Keratinocyte (primary cell): ENCODE measurements at regions not wholly inside any gene's neighbourhood (a gene's known extent, or its start where the extent isn't known, plus 50 kb on each side); places are given as distances from the start of the nearest gene placed in this dataset.

Source experiments
- DNase-seq: peaks from one replicate; pipeline ENCODE4 v3.0.0-alpha.2; 2011; ENCODE audit warnings: low read depth, missing footprints, low spot score
- FAIRE-seq: peaks from 2 replicates; lab custom pipeline; 2011; peaks lifted over from hg19 to GRCh38; lab: Jason Lieb, UNC
- H2AFZ ChIP-seq: 2 replicates; pipeline ENCODE4 v1.6.0; 2012; ENCODE audit warnings: low read length, control low read depth, inconsistent platforms; ENCODE audit not compliant: control insufficient read depth
- H3K27ac ChIP-seq: 2 replicates; pipeline ENCODE4 v1.5.1; 2011; ENCODE audit warnings: low read length; ENCODE audit not compliant: control insufficient read depth, insufficient read depth
- H3K27me3 ChIP-seq: 3 replicates; pipeline ENCODE4 v1.6.0; 2011; ENCODE audit warnings: low read length; ENCODE audit not compliant: control insufficient read depth, insufficient read depth; ENCODE audit errors: extremely low read depth
- H3K36me3 ChIP-seq, 2 experiments: 2 replicates in 1 of 2; 3 replicates in 1 of 2; pipeline ENCODE4 v1.5.1; 2011; ENCODE audit warnings: low read length in 2 of 2, mild to moderate bottlenecking in 1 of 2; ENCODE audit not compliant: control insufficient read depth in 2 of 2, insufficient read depth in 2 of 2; ENCODE audit errors: extremely low read depth in 1 of 2
- H3K4me1 ChIP-seq: 3 replicates; pipeline ENCODE4 v1.5.1; 2011; ENCODE audit warnings: low read length; ENCODE audit not compliant: control insufficient read depth, insufficient read depth; ENCODE audit errors: extremely low read depth
- H3K4me2 ChIP-seq: 3 replicates; pipeline ENCODE4 v1.6.0; 2011; ENCODE audit warnings: low read depth, low read length; ENCODE audit not compliant: control insufficient read depth, insufficient read depth; ENCODE audit errors: extremely low read depth
- H3K4me3 ChIP-seq, 3 experiments: fragments of 200-600 bp in 1 of 3; sonication (generic) in 1 of 3; 2 replicates in 2 of 3; 3 replicates in 1 of 3; pipeline ENCODE4 v1.5.1; 2011 to 2016; ENCODE audit warnings: low read length in 3 of 3, mild to moderate bottlenecking in 3 of 3, control low read depth in 2 of 3, inconsistent platforms in 1 of 3, low read depth in 1 of 3, mixed read lengths in 1 of 3, mixed run types in 1 of 3, moderate library complexity in 1 of 3; ENCODE audit not compliant: control insufficient read depth in 2 of 3, insufficient read depth in 2 of 3; ENCODE audit errors: extremely low read depth in 1 of 3
- H3K79me2 ChIP-seq: 2 replicates; pipeline ENCODE4 v1.6.0; 2012; ENCODE audit warnings: low read length; ENCODE audit not compliant: control insufficient read depth, insufficient read depth
- H3K9ac ChIP-seq: 3 replicates; pipeline ENCODE4 v1.6.0; 2011; ENCODE audit warnings: low read length; ENCODE audit not compliant: control insufficient read depth, insufficient read depth; ENCODE audit errors: extremely low read depth
- H3K9me1 ChIP-seq: 3 replicates; pipeline ENCODE4 v1.6.0; 2011; ENCODE audit warnings: low read length; ENCODE audit not compliant: control insufficient read depth, insufficient read depth; ENCODE audit errors: extremely low read depth
- H3K9me3 ChIP-seq: 2 replicates; pipeline ENCODE4 v1.5.1; 2012; ENCODE audit warnings: low read depth, low read length; ENCODE audit not compliant: control insufficient read depth
- H4K20me1 ChIP-seq: 3 replicates; pipeline ENCODE4 v1.6.0; 2011; ENCODE audit warnings: low read length; ENCODE audit not compliant: control insufficient read depth, insufficient read depth; ENCODE audit errors: extremely low read depth
- CTCF ChIP-seq, 3 experiments: IDR thresholded peaks in 1 of 3; conservative IDR thresholded peaks in 1 of 3; optimal IDR thresholded peaks in 1 of 3; 2 replicates in 2 of 3; 3 replicates in 1 of 3; pipeline versions ENCODE3 to v1.5.1; 2011; ENCODE audit warnings: low read length in 3 of 3, mild to moderate bottlenecking in 3 of 3, moderate library complexity in 2 of 3, control low read depth in 1 of 3, inconsistent platforms in 1 of 3; ENCODE audit not compliant: insufficient read depth in 2 of 3; ENCODE audit errors: extremely low read depth in 1 of 3
- EZH2 ChIP-seq: IDR thresholded peaks from one replicate; pipeline ENCODE4 v1.6.1; 2012; ENCODE audit warnings: inconsistent platforms, mild to moderate bottlenecking, low read length, moderate library complexity
- dilution Hi-C: fragments of 300-500 bp; cut with MboI; formaldehyde crosslinking; loops from one replicate; pipeline ENCODE4 v1.7.0; 2020; ENCODE audit warnings: low sequenced_read_pairs; ENCODE audit not compliant: extremely low pct_ligation_motif_present

GRCh38 chr2:109058191-109058632, 69.2 kb upstream of the EDAR start:
- peaks cover 15% of the 10 kb centered on the region for H3K27me3 ChIP-seq

GRCh38 chr2:109057686-109058085, 68.7 kb upstream of the EDAR start:
- no peak overlapping the region for H3K4me3 ChIP-seq
- H3K27ac ChIP-seq, result no peak overlapping the region
- peaks cover 11% of the 10 kb centered on the region for H3K27me3 ChIP-seq
- dilution Hi-C loops, result no loop called here
- no peak for DNase-seq
- no peaks in the 10 kb centered on the region for H4K20me1 ChIP-seq
- H3K36me3 ChIP-seq, result no peaks in the 10 kb centered on the region
- peak; percentile 68 for FAIRE-seq
- no peaks in the 10 kb centered on the region for H3K9me3 ChIP-seq
- no peaks in the 10 kb centered on the region for H3K9me1 ChIP-seq
- H3K79me2 ChIP-seq, result no peaks in the 10 kb centered on the region
- H3K4me1 ChIP-seq, result peaks cover 22% of the 10 kb centered on the region
- TF ChIP-seq CTCF (optimal IDR thresholded peaks at IDR 0.05 in 1 of 3, IDR thresholded peaks at IDR 0.05 in 1 of 3, conservative IDR thresholded peaks at IDR 0.05 in 1 of 3; ENCODE audit: extremely low read depth in 1 of 3, insufficient read depth in 2 of 3, low read length in 3 of 3), result no peak
- TF ChIP-seq EZH2, result no peak
- no peak overlapping the region for H3K9ac ChIP-seq
- H3K4me2 ChIP-seq, result peak overlapping the region; percentile 22
- no peak overlapping the region for H2AFZ ChIP-seq

More at GRCh38 chr2:109058191-109058632, 69.2 kb upstream of the EDAR start:
- Histone ChIP-seq H3K9ac (no peak overlapping the region), H3K9me3 (no peaks in the 10 kb centered on the region), H3K4me2 (peak overlapping the region; percentile 22), H4K20me1 (no peaks in the 10 kb centered on the region), H2AFZ (no peak overlapping the region), H3K36me3 (no peaks in the 10 kb centered on the region), H3K27ac (no peak overlapping the region), H3K4me3 (no peak overlapping the region), H3K4me1 (peaks cover 22% of the 10 kb centered on the region), H3K79me2 (no peaks in the 10 kb centered on the region), H3K9me1 (no peaks in the 10 kb centered on the region)
- no peak for DNase-seq
- TF ChIP-seq CTCF (optimal IDR thresholded peaks at IDR 0.05 in 1 of 3, IDR thresholded peaks at IDR 0.05 in 1 of 3, conservative IDR thresholded peaks at IDR 0.05 in 1 of 3; ENCODE audit: extremely low read depth in 1 of 3, insufficient read depth in 2 of 3, low read length in 3 of 3), result no peak
- no peak for FAIRE-seq
- dilution Hi-C loops, result no loop called here
